Mesothelial cell of epicardium (in vitro differentiated cells): ENCODE measurements at regions not wholly inside any gene's neighbourhood (a gene's known extent, or its start where the extent isn't known, plus 50 kb on each side); places are given as distances from the start of the nearest gene placed in this dataset.

Source experiments
- DNase-seq, 2 experiments: peaks; one replicate each; pipeline ENCODE4 v3.0.0; 2021; ENCODE audit warnings: low spot score in 2 of 2; ENCODE audit not compliant: unreplicated experiment in 2 of 2
- H3K27ac Mint-ChIP-seq: 2 replicates; pipeline ENCODE4 v1.8.0; 2021; ENCODE audit warnings: mixed read lengths
- H3K27me3 Mint-ChIP-seq: 2 replicates; pipeline ENCODE4 v1.8.0; 2021; ENCODE audit warnings: low read depth, mixed read lengths
- H3K36me3 Mint-ChIP-seq: 2 replicates; pipeline ENCODE4 v1.8.0; 2021; ENCODE audit warnings: mixed read lengths
- H3K4me1 Mint-ChIP-seq: 2 replicates; pipeline ENCODE4 v1.8.0; 2021; ENCODE audit warnings: mixed read lengths
- H3K4me3 Mint-ChIP-seq: 2 replicates; pipeline ENCODE4 v1.8.0; 2021; ENCODE audit warnings: mild to moderate bottlenecking, moderate library complexity, mixed read lengths
- H3K9me3 Mint-ChIP-seq: 2 replicates; pipeline ENCODE4 v1.8.0; 2021; ENCODE audit warnings: mixed read lengths
- CTCF ChIP-seq: fragments of 200-600 bp; sonication (generic); IDR thresholded peaks from one replicate; pipeline ENCODE4 v1.5.0; 2021; ENCODE audit warnings: antibody characterized with exemption; ENCODE audit not compliant: unreplicated experiment

GRCh38 chr4:154928640-154929257 lies 147.7 kb downstream of the RBM46 start:
- no peak for DNase-seq
- H3K4me1 Mint-ChIP-seq = no peaks in the 10 kb centered on the region

GRCh38 chr4:154936873-154937272 lies 155.8 kb downstream of the RBM46 start:
- peaks cover 10% of the 10 kb centered on the region for H3K27me3 Mint-ChIP-seq
- no peak for DNase-seq
- H3K4me3 Mint-ChIP-seq = no peak overlapping the region
- no peak overlapping the region for H3K27ac Mint-ChIP-seq
- TF ChIP-seq CTCF = no peak
- H3K4me1 Mint-ChIP-seq = no peaks in the 10 kb centered on the region
- no peaks in the 10 kb centered on the region for H3K36me3 Mint-ChIP-seq
- H3K9me3 Mint-ChIP-seq = peaks cover 31% of the 10 kb centered on the region

More at GRCh38 chr4:154928640-154929257, 147.7 kb downstream of the RBM46 start:
- H3K4me3 Mint-ChIP-seq = no peak overlapping the region
- no peak overlapping the region for H3K27ac Mint-ChIP-seq
- peaks cover 10% of the 10 kb centered on the region for H3K27me3 Mint-ChIP-seq
- TF ChIP-seq CTCF = peak; percentile 23
- H3K36me3 Mint-ChIP-seq = no peaks in the 10 kb centered on the region
- peaks cover 23% of the 10 kb centered on the region for H3K9me3 Mint-ChIP-seq

GRCh38 chr4:154939851-154940250 lies 158.8 kb downstream of the RBM46 start:
- no peak for DNase-seq
- Mint-ChIP-seq H3K36me3 (no peaks in the 10 kb centered on the region), H3K27ac (no peak overlapping the region), H3K4me3 (no peak overlapping the region), H3K9me3 (peaks cover 11% of the 10 kb centered on the region), H3K4me1 (no peaks in the 10 kb centered on the region), H3K27me3 (peaks cover 10% of the 10 kb centered on the region)
- TF ChIP-seq CTCF = no peak

GRCh38 chr4:154942176-154942575 lies 161.1 kb downstream of the RBM46 start:
- Mint-ChIP-seq H3K4me1 (no peaks in the 10 kb centered on the region), H3K27me3 (peaks cover 10% of the 10 kb centered on the region), H3K36me3 (no peaks in the 10 kb centered on the region), H3K4me3 (no peak overlapping the region), H3K27ac (no peak overlapping the region), H3K9me3 (no peaks in the 10 kb centered on the region)
- TF ChIP-seq CTCF = no peak
- DNase-seq = no peak

- no peaks in the 10 kb centered on the region for H3K36me3 Mint-ChIP-seq
- no peaks in the 10 kb centered on the region for H3K27me3 Mint-ChIP-seq
- DNase-seq = no peak
Measured at GRCh38 chr4:154944996-154945395, 163.9 kb downstream of the RBM46 start.

More at GRCh38 chr4:154944996-154945395, 163.9 kb downstream of the RBM46 start:
- peaks cover 2% of the 10 kb centered on the region for H3K9me3 Mint-ChIP-seq
- no peak for TF ChIP-seq CTCF
- no peak overlapping the region for H3K27ac Mint-ChIP-seq
- H3K4me1 Mint-ChIP-seq = no peaks in the 10 kb centered on the region
- no peak overlapping the region for H3K4me3 Mint-ChIP-seq
